Fibroblast of pulmonary artery (primary cell): ENCODE measurements at regions not wholly inside any gene's neighbourhood (a gene's known extent, or its start where the extent isn't known, plus 50 kb on each side); places are given as distances from the start of the nearest gene placed in this dataset.
A peak's percentile ranks its signal among the peaks of the same experiment; 100 is the strongest.

Experiments used
- DNase-seq: peaks from one replicate; pipeline ENCODE4 v3.0.0-alpha.2; 2010; ENCODE audit warnings: low read depth
- H3K4me3 ChIP-seq: replicated peaks from 2 replicates; pipeline ENCODE4 v1.5.1; 2011; ENCODE audit warnings: low read depth, mild to moderate bottlenecking, control low read depth, low read length, moderate library complexity
- CTCF ChIP-seq: IDR thresholded peaks from 2 replicates; pipeline ENCODE4 v1.5.1; 2011; ENCODE audit warnings: mild to moderate bottlenecking, control low read depth, low read length, inconsistent platforms; ENCODE audit errors: missing control alignments

DNA sequence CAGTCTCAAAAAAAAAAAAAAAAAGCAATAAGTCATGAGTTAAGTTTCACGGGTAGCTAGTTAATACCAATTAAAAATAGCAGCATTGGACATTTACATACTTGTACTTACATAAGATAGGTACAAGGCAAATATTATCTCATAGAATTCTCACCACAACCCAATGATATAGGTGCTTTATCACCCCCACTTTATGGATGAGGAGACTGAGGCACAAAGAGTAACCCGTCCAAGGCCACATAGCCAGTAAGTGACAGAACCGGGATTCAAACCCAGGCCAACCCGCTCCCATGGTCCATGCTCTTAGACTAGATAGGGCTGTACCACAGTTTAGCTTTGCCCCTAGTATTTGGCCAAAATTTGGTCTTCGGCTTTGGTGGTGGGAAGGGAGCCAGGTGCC is 132.5 kb upstream of the SLC45A1 start:
- no peak for DNase-seq
- H3K4me3 ChIP-seq = no peak overlapping the region
- TF ChIP-seq CTCF = no peak

DNA sequence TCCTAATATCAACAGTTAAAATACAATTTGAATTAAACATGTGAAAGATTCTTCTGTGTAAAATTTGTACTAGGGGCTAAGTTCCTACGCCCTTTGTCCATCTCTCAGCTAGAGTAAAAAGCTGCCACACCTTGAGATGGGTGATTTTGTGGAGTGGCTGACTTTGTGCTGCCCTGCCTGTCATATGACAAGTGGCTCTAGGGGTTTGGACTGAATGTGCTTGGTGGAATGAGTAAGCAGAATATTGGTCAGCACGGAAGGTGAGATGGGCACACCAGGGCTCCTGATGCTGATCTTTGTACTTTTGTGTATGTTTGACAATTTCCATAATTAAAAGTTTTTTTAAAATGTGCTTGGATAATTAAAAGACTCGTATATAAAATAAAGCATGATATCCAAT is 133.6 kb upstream of the SLC45A1 start:
- H3K4me3 ChIP-seq = no peak overlapping the region
- DNase-seq = no peak
- TF ChIP-seq CTCF = no peak

DNA sequence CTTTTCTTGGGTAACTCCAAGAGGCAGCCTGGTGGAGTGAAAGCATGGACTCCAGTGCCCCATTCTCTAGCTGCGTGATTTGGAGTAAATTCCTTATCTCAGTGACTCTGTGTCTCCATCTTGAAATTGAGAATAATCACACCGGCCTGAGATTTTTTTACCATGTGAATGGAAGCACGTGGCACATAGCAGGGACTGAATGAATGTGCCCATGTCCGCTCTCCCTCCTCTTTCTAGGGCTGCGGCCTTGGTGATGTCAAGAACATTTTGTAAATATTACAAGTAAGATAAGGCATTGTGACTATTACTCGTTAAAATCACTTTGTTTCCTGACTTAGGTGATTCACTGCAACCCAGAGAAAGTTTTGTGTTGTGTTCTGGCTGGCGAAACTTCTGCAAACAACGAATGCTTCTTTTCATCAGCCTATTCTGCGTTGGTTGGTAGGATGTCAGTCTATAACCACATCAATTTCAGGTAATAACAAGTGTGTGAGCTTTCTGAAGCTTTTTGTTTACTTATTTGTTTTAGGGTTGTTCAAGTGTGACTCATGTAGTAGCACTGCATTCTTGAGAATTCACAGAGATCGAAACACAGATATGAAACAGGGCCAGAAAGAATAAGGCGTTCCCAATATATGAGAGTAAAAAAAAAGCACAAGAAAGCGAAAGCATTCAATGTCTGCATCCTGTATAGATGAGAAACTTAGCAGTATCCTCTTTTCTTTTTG is 135.7 kb upstream of the SLC45A1 start:
- TF ChIP-seq CTCF = no peak
- peak; percentile 96 for DNase-seq
- H3K4me3 ChIP-seq = peak overlapping the region; percentile 39

GRCh38 chr1:8179132-8179793 is 138.7 kb upstream of the SLC45A1 start:
- DNase-seq = no peak
- H3K4me3 ChIP-seq = no peak overlapping the region
- TF ChIP-seq CTCF = no peak

- no peak for TF ChIP-seq CTCF
- no peak for DNase-seq
- H3K4me3 ChIP-seq = no peak overlapping the region
Observed at GRCh38 chr1:8176279-8176678, 141.6 kb upstream of the SLC45A1 start.

DNA sequence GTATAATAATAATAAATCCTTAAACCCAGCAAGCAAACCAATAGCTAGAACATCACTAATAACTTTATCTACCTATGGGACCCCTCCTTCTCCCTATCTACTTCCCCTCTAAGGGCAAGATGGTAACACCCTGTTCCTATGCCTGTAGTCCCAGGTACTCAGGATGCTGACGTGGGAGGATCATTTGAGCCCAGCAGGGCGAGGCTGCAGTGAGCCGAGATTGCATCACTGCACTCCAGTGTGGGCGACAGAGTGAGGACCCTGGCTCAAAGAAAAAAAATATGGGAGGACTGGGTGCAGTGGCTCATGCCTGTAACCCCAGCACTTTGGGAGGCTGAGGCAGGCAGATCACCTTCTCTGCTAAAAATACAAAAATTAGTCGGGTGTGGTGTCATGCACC is 143.1 kb upstream of the SLC45A1 start:
- no peak overlapping the region for H3K4me3 ChIP-seq
- no peak for TF ChIP-seq CTCF
- no peak for DNase-seq
